H9 (cell line): ENCODE measurements at regions not wholly inside any gene's neighbourhood (a gene's known extent, or its start where the extent isn't known, plus 50 kb on each side); places are given as distances from the start of the nearest gene placed in this dataset.

Experiments
- DNase-seq: peaks from one replicate; pipeline ENCODE4 v3.0.0-alpha.2; 2017
- H2AFZ ChIP-seq: one replicate; pipeline ENCODE4 v1.6.1; 2013; ENCODE audit warnings: mild to moderate bottlenecking, low read length, control low read depth, moderate library complexity
- H2AK5ac ChIP-seq: 2 replicates; pipeline ENCODE4 v1.6.1; 2013; ENCODE audit warnings: low read length, control low read depth, mixed read lengths; ENCODE audit not compliant: insufficient read length
- H2BK120ac ChIP-seq: one replicate; pipeline ENCODE4 v1.6.1; 2013; ENCODE audit warnings: low read depth, mild to moderate bottlenecking, low read length, control low read depth, inconsistent platforms; ENCODE audit not compliant: poor library complexity, severe bottlenecking
- H2BK12ac ChIP-seq: 2 replicates; pipeline ENCODE4 v1.6.1; 2013; ENCODE audit warnings: low read length, control low read depth, mixed read lengths, low read depth; ENCODE audit not compliant: insufficient read length
- H2BK15ac ChIP-seq: 2 replicates; pipeline ENCODE4 v1.6.1; 2013; ENCODE audit warnings: low read depth, low read length, control low read depth
- H2BK20ac ChIP-seq: one replicate; pipeline ENCODE4 v1.6.1; 2013; ENCODE audit warnings: low read depth, mild to moderate bottlenecking, low read length, control low read depth, inconsistent platforms; ENCODE audit not compliant: poor library complexity, severe bottlenecking
- H2BK5ac ChIP-seq: 2 replicates; pipeline ENCODE4 v1.6.1; 2013; ENCODE audit warnings: low read length, control low read depth, mixed read lengths; ENCODE audit not compliant: insufficient read length
- H3K14ac ChIP-seq: 2 replicates; pipeline ENCODE4 v1.6.1; 2013; ENCODE audit warnings: low read length, control low read depth; ENCODE audit not compliant: insufficient read depth
- H3K18ac ChIP-seq: 2 replicates; pipeline ENCODE4 v1.6.1; 2013; ENCODE audit warnings: low read depth, mild to moderate bottlenecking, mixed read lengths, low read length, control low read depth; ENCODE audit not compliant: insufficient read length
- H3K23ac ChIP-seq: 2 replicates; pipeline ENCODE4 v1.6.1; 2013; ENCODE audit warnings: low read length, control low read depth, mixed read lengths, low read depth; ENCODE audit not compliant: insufficient read length
- H3K23me2 ChIP-seq: 2 replicates; pipeline ENCODE4 v1.6.1; 2013; ENCODE audit warnings: low read depth, mild to moderate bottlenecking, mixed read lengths, low read length, control low read depth; ENCODE audit not compliant: insufficient read length, poor library complexity, severe bottlenecking
- H3K27ac ChIP-seq: 2 replicates; pipeline ENCODE4 v1.5.1; 2013; ENCODE audit warnings: low read length, control low read depth, mixed read lengths, low read depth; ENCODE audit not compliant: insufficient read length
- H3K27me3 ChIP-seq: 2 replicates; pipeline ENCODE4 v1.6.1; 2013; ENCODE audit warnings: low read length, control low read depth, inconsistent platforms; ENCODE audit not compliant: insufficient read depth
- H3K4ac ChIP-seq: 2 replicates; pipeline ENCODE4 v1.6.1; 2013; ENCODE audit warnings: low read depth, mild to moderate bottlenecking, control low read depth, inconsistent platforms, low read length, moderate library complexity
- H3K4me1 ChIP-seq: 2 replicates; pipeline ENCODE4 v1.6.1; 2013; ENCODE audit warnings: low read length, control low read depth, inconsistent platforms; ENCODE audit not compliant: insufficient read depth
- H3K4me2 ChIP-seq: 2 replicates; pipeline ENCODE4 v1.6.1; 2013; ENCODE audit warnings: low read length, control low read depth, mixed read lengths; ENCODE audit not compliant: insufficient read length, insufficient read depth
- H3K56ac ChIP-seq: 2 replicates; pipeline ENCODE4 v1.6.1; 2013; ENCODE audit warnings: low read depth, mild to moderate bottlenecking, mixed read lengths, low read length, control low read depth; ENCODE audit not compliant: insufficient read length
- H3K79me1 ChIP-seq: 2 replicates; pipeline ENCODE4 v1.6.1; 2013; ENCODE audit warnings: low read depth, mild to moderate bottlenecking, moderate library complexity, low read length, control low read depth, inconsistent platforms; ENCODE audit not compliant: insufficient read depth, poor library complexity, severe bottlenecking
- H3K79me2 ChIP-seq: 2 replicates; pipeline ENCODE4 v1.6.1; 2013; ENCODE audit warnings: low read length, control low read depth, inconsistent platforms; ENCODE audit not compliant: insufficient read depth
- H3K9ac ChIP-seq: 2 replicates; pipeline ENCODE4 v1.6.1; 2013; ENCODE audit warnings: low read length, control low read depth, mixed read lengths; ENCODE audit not compliant: insufficient read length; ENCODE audit errors: extremely low read depth
- H3K9me3 ChIP-seq: one replicate; pipeline ENCODE4 v1.6.1; 2013; ENCODE audit warnings: low read depth, low read length, inconsistent platforms; ENCODE audit not compliant: control insufficient read depth
- H3T11ph ChIP-seq: one replicate; pipeline ENCODE4 v1.6.1; 2013; ENCODE audit warnings: mild to moderate bottlenecking, low read length, control low read depth, inconsistent platforms
- H4K20me1 ChIP-seq: one replicate; pipeline ENCODE4 v1.6.1; 2013; ENCODE audit not compliant: control insufficient read depth, insufficient read length, insufficient read depth
- H4K5ac ChIP-seq: 2 replicates; pipeline ENCODE4 v1.6.1; 2013; ENCODE audit warnings: low read depth, mild to moderate bottlenecking, mixed read lengths, low read length, control low read depth; ENCODE audit not compliant: insufficient read length
- H4K8ac ChIP-seq: replicated peaks from 2 replicates; pipeline ENCODE4 v1.6.1; 2013; ENCODE audit warnings: low read length, control low read depth, mixed read lengths, low read depth; ENCODE audit not compliant: insufficient read length
- H4K91ac ChIP-seq: 2 replicates; pipeline ENCODE4 v1.6.1; 2013; ENCODE audit warnings: low read depth, mild to moderate bottlenecking, moderate library complexity, mixed read lengths, low read length, control low read depth; ENCODE audit not compliant: insufficient read length
- H3K27ac Mint-ChIP-seq, 3 experiments: 2 replicates in 2 of 3; 3 replicates in 1 of 3; pipeline ENCODE4 v1.8.0; 2020 to 2021; ENCODE audit warnings: mixed read lengths in 3 of 3, mild to moderate bottlenecking in 1 of 3, moderate library complexity in 1 of 3
- H3K27me3 Mint-ChIP-seq: 2 replicates; pipeline ENCODE4 v1.8.0; 2021; ENCODE audit warnings: low read depth, mild to moderate bottlenecking, moderate library complexity, mixed read lengths
- H3K36me3 Mint-ChIP-seq, 3 experiments: 2 replicates in 2 of 3; 3 replicates in 1 of 3; pipeline ENCODE4 v1.8.0; 2020 to 2021; ENCODE audit warnings: low read depth in 3 of 3, mixed read lengths in 3 of 3; ENCODE audit not compliant: insufficient read depth in 1 of 3
- H3K4me1 Mint-ChIP-seq, 2 experiments: 2 replicates each; pipeline ENCODE4 v1.8.0; 2020; ENCODE audit warnings: mixed read lengths in 2 of 2
- H3K4me3 Mint-ChIP-seq, 2 experiments: 2 replicates in 1 of 2; 3 replicates in 1 of 2; pipeline ENCODE4 v1.8.0; 2020 to 2021; ENCODE audit warnings: mild to moderate bottlenecking in 2 of 2, mixed read lengths in 2 of 2, moderate library complexity in 1 of 2
- H3K9me3 Mint-ChIP-seq, 2 experiments: 2 replicates in 1 of 2; 3 replicates in 1 of 2; pipeline ENCODE4 v1.8.0; 2020; ENCODE audit warnings: mild to moderate bottlenecking in 2 of 2, mixed read lengths in 2 of 2, moderate library complexity in 1 of 2
- CTCF ChIP-seq: fragments of 200-600 bp; sonication (generic); conservative IDR thresholded peaks from 3 replicates; pipeline ENCODE4 v1.8.0; 2021; ENCODE audit warnings: antibody characterized with exemption, mild to moderate bottlenecking
- WGBS: extraction: QIAGEN DNeasy Blood & Tissue Kit; methylation state at CpG from one replicate; pipeline ENCODE4 v1.1.7; 2013; ENCODE audit warnings: missing lambda C conversion rate, low lambda C conversion rate, mixed read lengths; ENCODE audit not compliant: insufficient read length; ENCODE audit errors: extremely low coverage; 5-methylcytosine and 5-hydroxymethylcytosine counted together

- H3K4me1 ChIP-seq, result no peaks in the 10 kb centered on the region
- no peak overlapping the region for H4K5ac ChIP-seq
- H3K79me1 ChIP-seq, result no peaks in the 10 kb centered on the region
- no peak overlapping the region for H3K23ac ChIP-seq
- Mint-ChIP-seq H3K9me3 (peaks cover 9 to 21% of the 10 kb centered on the region in 2 experiments; a peak in 4 of 5 replicates), H3K36me3 (peaks cover 5 to 30% (median 14%) of the 10 kb centered on the region in 3 experiments), H3K4me3 (no peak overlapping the region), H3K27ac (peak overlapping the region in 1 of 3 experiments; percentile 32; a peak in 1 of 7 replicates), H3K4me1 (no peaks in the 10 kb centered on the region), H3K27me3 (no peaks in the 10 kb centered on the region)
- no peak overlapping the region for H2AFZ ChIP-seq
- TF ChIP-seq CTCF, result no peak
- WGBS, result no CpG with 5 or more reads among the region's 5 CpGs
- no peak overlapping the region for H3K4me2 ChIP-seq
- no peak overlapping the region for H2BK5ac ChIP-seq
- no peak overlapping the region for H3K9ac ChIP-seq
- H3K23me2 ChIP-seq, result no peaks in the 10 kb centered on the region
- H2AK5ac ChIP-seq, result no peak overlapping the region
- H2BK20ac ChIP-seq, result no peak overlapping the region
- no peak overlapping the region for H4K91ac ChIP-seq
- no peak overlapping the region for H3K18ac ChIP-seq
- H3K79me2 ChIP-seq, result no peaks in the 10 kb centered on the region
- no peak overlapping the region for H3K56ac ChIP-seq
- H4K8ac ChIP-seq, result no peak overlapping the region
- H3K9me3 ChIP-seq, result peaks cover 5% of the 10 kb centered on the region
- no peak overlapping the region for H2BK120ac ChIP-seq
- H2BK12ac ChIP-seq, result no peak overlapping the region
- H3K4ac ChIP-seq, result no peak overlapping the region
- H4K20me1 ChIP-seq, result no peaks in the 10 kb centered on the region
- DNase-seq, result no peak
- H3K27ac ChIP-seq, result no peak overlapping the region
- no peak overlapping the region for H3T11ph ChIP-seq
- H2BK15ac ChIP-seq, result no peak overlapping the region
- no peak overlapping the region for H3K14ac ChIP-seq
- H3K27me3 ChIP-seq, result no peaks in the 10 kb centered on the region
These were observed 164.7 kb upstream of the HNMT start for GRCh38 chr2:137799600-137799999.
